AG10803 (cell line): ENCODE measurements at regions not wholly inside any gene's neighbourhood (a gene's known extent, or its start where the extent isn't known, plus 50 kb on each side); places are given as distances from the start of the nearest gene placed in this dataset.
"Not testable (repeated sequence)": the region's sequence is repeated elsewhere in the genome, so short reads cannot be mapped to it uniquely, and the experiment has no call there.

Experiments used
- DNase-seq: peaks from one replicate; pipeline ENCODE4 v3.0.0; 2010; ENCODE audit warnings: low read depth
- H3K4me3 ChIP-seq: 2 replicates; pipeline ENCODE4 v1.5.1; 2011; ENCODE audit warnings: mild to moderate bottlenecking, low read length, control low read depth
- TF ChIP-seq, protein P1 (sequence below): conservative IDR thresholded peaks from 2 replicates; pipeline ENCODE4 v1.5.1; 2011; ENCODE audit warnings: mild to moderate bottlenecking, low read length, control low read depth, inconsistent platforms

DNA sequence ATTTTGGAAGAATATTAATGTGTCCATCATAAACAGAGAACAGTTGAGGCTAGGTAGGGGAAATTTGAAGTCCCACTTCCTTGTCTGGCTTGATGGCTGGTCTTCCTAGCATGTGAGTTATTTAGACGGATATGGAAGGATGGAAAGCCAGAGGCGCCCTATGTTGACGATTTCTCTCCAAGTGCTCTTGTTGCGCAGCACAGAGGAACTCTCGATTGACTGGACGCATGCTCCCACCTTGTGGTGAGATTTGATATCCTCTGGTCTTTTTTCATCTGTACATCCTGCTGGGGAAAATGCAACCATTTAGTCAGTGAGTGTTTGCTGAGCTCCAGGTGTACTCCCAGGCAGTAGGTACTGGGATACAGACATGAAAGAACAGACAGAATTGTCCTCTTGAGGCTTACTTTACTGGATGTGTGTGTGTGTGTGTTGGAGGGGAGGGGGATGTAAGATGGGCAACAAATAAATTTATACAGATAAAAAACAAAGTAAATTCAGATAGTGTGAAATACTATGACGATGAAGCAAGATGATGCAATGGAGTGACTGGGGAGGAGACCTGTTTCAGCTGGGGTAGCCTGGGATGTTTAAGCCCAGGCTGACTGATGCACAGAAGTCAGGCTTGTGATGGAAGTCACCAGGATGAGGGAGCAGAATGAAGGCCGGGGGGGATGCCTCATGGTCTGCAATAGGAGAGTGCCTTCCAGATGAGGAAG lies 137.2 kb downstream of the TRIM43 start:
- no peak overlapping the region for H3K4me3 ChIP-seq
- peak; percentile 88 for DNase-seq
- TF ChIP-seq, protein P1, sequence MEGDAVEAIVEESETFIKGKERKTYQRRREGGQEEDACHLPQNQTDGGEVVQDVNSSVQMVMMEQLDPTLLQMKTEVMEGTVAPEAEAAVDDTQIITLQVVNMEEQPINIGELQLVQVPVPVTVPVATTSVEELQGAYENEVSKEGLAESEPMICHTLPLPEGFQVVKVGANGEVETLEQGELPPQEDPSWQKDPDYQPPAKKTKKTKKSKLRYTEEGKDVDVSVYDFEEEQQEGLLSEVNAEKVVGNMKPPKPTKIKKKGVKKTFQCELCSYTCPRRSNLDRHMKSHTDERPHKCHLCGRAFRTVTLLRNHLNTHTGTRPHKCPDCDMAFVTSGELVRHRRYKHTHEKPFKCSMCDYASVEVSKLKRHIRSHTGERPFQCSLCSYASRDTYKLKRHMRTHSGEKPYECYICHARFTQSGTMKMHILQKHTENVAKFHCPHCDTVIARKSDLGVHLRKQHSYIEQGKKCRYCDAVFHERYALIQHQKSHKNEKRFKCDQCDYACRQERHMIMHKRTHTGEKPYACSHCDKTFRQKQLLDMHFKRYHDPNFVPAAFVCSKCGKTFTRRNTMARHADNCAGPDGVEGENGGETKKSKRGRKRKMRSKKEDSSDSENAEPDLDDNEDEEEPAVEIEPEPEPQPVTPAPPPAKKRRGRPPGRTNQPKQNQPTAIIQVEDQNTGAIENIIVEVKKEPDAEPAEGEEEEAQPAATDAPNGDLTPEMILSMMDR = peak; percentile 71

DNA sequence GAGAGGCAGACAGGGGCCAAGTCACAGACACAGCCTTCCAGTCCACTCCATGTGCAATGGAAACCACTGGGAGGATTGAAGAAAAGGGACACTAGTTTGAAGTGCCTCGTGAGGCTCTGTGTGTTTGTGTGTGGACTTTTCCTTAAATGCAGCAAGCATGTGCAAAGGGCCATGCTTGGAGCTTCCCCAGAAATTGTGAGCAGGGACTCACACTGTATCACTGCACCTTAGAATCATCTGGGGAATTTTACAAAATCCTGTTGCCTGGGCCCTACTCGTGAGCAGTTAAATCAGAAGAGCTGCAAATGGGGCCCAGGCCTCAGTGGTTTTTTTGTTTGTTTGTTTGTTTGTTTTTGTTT lies 137.8 kb downstream of the TRIM43 start:
- no peak overlapping the region for H3K4me3 ChIP-seq
- TF ChIP-seq, protein P1 = no peak
- no peak for DNase-seq

DNA sequence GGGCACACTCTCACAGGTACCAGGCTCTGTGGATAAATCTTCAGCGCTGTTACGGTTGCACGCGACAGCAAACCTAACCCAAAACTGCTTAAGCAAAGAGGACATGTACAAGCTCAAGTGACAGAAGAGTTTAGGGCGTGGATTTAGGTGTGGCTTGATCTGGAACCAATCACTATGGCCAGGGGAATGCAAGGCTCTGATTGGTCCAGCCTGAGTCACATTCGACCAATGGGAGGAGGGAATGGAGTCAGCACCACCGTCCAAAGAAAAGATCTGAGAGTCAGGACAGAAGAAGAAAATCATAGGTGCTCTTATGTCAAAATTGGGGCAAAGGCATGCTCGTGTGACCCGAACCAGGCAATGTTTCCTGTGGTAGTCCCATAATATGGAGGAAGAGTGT lies 139.0 kb downstream of the TRIM43 start:
- DNase-seq = no peak

DNA sequence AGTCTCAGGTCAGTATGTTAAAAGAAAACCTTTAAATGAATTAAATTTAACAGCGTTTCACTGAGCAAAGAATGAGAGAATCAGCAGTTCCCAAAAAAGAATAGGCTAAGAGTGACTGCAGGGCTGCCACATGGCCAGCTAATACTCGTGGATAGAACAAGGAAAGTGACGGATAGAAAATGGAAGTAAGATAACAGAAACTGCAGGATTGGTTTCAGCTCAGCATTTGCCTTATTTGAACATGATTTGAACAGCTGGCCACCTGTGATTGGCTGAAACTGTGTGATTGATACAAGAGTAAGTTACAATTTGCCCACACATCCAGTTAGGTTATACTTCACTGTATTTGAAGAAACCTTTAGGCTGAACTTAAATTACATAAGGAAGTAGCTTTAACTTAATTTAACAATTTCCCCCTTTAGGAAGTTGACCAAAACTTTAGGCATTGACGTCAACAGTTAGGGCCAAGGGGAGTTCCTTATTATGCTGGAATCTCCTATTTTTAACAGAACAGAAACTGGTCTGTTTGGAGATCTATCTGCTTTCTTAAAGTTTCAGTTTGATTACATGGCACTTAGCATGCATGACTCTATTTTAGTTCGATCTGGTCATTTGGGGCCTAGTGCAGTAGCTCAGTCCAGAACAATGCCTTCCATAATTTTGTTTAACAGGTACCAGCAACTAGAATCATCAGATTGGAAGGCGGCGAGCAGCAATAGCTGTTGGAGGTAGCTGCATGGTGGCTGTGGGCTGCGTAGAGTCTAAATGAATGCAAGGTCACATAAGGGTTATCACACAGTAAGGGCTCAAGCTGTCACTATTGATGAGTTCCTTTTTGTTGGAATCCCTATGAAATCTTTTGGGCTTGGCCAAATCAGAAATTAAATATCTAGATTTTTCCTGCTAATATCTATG lies 143.4 kb downstream of the TRIM43 start:
- no peak overlapping the region for H3K4me3 ChIP-seq
- TF ChIP-seq, protein P1 = no peak
- DNase-seq = no peak

More for the DNA sequence above, 139.0 kb downstream of the TRIM43 start:
- TF ChIP-seq, protein P1 = no peak
- H3K4me3 ChIP-seq = no peak overlapping the region

DNA sequence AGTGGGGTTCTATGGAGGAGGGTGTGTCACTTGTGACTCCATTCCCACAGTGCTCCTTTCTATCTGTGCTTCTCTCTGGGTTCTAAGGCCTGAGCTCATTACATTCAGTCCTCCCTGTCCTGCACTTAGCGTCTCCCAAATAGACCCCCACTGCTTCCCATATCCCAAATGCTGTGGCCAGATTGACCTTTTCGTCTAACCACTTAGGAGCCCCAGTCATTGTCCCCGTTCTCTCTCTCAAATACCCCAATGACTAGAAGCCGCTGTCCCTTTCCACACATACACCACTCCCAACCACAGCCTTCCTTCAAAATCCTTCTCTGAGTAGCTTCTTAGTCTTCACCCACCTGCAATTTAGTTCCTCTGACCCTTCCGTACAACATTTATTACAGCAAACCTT lies 146.5 kb downstream of the TRIM43 start:
- no peak for DNase-seq
- no peak overlapping the region for H3K4me3 ChIP-seq
- TF ChIP-seq, protein P1 = no peak

DNA sequence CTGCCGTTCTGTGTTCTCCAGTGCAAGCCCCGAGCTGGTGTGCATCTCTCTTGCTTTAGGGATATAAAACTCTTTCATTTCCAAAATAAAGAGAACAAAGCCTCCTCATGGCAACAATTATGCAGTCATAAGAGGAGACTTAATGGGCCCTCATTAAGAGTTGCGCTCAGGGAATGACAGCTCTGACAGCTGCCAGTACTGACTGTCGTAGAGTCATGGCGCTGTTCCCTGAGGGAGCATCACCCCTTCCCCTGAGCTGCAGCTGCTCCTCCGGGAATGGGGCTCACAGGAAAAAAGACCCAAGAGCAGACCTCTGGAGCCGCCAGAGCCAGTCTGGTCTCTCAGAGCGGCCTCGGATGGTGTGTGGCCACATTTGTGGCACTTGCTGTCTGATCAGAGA lies 160.3 kb downstream of the TRIM43 start:
- H3K4me3 ChIP-seq, DNase-seq: not testable (repeated sequence)

DNA sequence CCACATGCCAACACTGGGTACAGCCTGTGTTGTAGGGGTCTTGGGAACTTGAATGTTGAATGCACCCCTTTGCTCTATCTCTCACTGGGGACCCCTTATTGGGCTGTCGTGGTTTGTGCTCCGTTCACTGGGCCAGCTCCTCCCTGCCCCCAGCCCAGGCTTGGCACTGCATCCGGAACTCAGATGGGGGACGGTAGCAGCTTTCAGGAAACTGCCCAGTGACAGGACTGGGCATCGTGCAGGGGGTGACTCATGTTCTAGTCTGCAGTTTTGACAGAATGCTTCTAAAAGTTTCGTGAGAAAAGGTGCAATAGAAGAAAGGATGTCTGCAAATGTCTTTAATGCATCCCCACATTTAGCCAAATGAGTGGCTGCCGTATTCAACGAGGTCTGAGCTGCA lies 162.0 kb downstream of the TRIM43 start:
- not testable (repeated sequence) for DNase-seq, H3K4me3 ChIP-seq

DNA sequence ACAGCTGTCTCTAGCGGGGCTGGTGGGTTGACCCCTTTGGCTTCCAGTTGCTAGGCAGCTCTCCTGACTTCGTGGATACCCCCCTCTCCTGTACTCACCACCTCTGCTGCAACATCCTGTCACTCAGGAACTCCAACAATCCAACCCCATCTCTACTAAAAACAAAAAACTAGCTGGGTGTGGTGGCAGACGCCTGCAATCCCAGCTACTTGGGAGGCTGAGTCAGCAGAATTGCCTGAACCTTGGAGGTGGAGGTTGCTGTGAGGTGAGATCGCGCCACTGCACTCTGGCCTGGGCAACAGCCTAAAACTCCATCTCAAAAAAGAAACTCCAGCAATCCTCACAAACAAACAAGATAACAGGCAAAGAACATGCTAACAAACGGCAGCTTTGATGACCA lies 162.4 kb downstream of the TRIM43 start:
- not testable (repeated sequence) for H3K4me3 ChIP-seq, DNase-seq

DNA sequence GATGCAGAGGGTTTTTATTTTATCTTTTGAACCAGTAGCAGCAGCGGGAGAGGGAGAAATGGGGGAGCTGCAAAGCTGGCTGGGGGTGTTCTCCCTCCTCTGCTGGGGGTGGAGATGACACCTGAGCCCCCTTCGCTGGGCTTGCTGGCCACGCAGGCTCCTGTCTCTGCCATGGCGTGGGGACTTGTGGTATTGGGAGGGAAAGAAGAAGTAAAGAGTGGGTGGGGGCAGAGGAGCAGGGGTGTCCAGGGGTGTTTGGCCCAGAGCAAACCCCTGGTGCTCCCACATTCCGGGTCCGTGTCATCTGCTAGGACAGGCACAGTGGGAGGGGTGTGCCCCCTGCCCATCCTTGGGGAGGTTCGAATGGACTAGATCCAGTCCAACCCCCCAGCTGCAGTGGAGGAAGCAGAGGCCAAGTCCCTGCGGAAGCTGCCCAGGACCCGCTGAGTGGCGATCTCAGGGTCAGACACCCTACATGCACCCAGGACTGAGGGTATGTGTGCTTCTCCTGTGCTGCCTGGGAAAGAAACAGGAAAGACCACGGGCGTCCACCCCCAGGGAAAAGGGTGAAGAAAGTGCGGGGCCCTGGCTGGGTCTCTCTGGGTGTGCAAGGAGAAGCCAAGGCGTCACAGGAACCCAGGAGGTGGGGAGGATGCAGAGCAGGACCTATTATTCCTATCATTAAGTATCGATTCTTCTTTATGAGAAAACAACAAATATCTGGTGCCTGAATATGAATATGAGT lies 163.2 kb downstream of the TRIM43 start:
- not testable (repeated sequence) for DNase-seq, H3K4me3 ChIP-seq

DNA sequence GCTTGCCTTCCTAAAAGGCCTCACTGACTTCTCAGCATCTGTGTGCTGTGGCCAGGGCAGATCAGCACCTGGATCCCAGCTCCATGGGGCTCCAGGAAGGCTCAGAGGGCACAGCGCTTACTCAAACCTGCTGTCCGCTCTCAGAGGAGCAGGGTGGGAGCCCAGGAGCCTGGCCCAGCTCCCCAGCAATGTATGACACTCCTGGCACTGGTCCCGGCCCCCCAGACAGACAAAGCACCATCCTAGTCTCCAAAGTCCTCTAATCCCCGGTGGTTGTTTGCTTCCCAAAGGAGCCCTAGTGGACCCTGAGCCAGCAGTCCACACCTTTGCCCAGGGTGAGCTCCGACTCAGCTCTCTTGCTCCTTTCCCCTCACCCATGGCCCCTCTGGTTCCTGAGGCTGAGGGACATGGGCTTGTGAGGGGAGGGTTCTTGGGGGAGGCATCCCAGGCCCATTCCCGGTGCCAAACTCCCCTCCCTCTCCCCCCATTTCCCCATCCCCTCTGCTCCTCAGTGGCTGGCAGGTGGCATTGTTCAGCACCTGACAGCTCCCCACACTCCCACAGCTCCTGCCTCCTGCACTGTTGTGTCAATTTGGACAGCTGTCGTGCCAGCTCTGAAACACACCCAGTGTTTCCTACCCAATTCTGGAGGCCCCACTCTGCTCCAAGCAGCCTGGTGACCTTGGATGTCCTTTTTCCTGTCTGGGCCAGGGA lies 164.3 kb downstream of the TRIM43 start:
- not testable (repeated sequence) for H3K4me3 ChIP-seq, DNase-seq
